ENCODE measurements at regions not wholly inside any gene's neighbourhood (a gene's known extent, or its start where the extent isn't known, plus 50 kb on each side); places are given as distances from the start of the nearest gene placed in this dataset.

DNA sequence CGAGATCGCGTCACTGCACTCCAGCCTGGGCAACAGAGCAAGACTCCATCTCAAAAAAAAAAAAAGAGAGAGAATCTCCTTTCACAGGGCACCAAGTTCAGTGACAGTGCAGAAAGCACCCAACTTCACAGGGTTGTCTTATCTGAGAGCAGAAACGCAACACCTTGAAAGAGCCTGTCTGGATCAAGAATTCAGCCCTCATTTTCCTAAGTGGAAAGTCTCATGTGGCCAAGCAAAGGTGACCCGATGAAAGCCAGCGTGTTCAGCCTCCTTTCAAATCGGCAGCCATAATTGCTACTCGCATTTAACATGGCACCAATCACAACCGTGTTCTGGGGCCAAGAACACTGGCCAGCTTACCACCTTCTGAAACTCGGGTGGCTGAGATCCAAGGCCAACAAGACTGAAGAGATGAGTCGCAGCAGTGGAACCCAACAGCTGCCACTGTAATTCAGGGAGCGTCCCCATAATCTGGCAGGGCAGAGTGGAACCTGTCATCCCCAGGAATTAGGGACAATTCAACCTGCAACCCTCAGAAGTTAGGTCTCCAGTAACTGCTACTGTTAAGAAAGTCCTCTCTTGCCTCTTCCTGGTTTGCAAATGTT lies 536.7 kb upstream of the JARID2 start:
- H3K4me1 ChIP-seq, result peaks cover 13 to 33% (median 27%) of the 10 kb centered on the region in 4 donors
- H3K27ac ChIP-seq, result no peak overlapping the region
- intact Hi-C loops (cut with DNase I; ENCODE audit: low total_unique reads), result no loop called here
- no peaks in the 10 kb centered on the region for H3K36me3 ChIP-seq
- no peaks in the 10 kb centered on the region for H3K27me3 ChIP-seq
- whole genome bisulfite sequencing, 5 donors, result 92 to 97% (median 96%) methylated on average over 12 of the region's 12 CpGs
- peaks cover 0 to 7% (median 0%) of the 10 kb centered on the region in 4 donors for H3K9me3 ChIP-seq
- TF ChIP-seq POLR2AphosphoS5 (IDR thresholded peaks at IDR 0.05) (no peak), POLR2A (IDR thresholded peaks at IDR 0.05) (no peak), EP300 (IDR thresholded peaks at IDR 0.05) (no peak)
- TF ChIP-seq, protein P1, sequence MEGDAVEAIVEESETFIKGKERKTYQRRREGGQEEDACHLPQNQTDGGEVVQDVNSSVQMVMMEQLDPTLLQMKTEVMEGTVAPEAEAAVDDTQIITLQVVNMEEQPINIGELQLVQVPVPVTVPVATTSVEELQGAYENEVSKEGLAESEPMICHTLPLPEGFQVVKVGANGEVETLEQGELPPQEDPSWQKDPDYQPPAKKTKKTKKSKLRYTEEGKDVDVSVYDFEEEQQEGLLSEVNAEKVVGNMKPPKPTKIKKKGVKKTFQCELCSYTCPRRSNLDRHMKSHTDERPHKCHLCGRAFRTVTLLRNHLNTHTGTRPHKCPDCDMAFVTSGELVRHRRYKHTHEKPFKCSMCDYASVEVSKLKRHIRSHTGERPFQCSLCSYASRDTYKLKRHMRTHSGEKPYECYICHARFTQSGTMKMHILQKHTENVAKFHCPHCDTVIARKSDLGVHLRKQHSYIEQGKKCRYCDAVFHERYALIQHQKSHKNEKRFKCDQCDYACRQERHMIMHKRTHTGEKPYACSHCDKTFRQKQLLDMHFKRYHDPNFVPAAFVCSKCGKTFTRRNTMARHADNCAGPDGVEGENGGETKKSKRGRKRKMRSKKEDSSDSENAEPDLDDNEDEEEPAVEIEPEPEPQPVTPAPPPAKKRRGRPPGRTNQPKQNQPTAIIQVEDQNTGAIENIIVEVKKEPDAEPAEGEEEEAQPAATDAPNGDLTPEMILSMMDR (IDR thresholded peaks at IDR 0.05), result no peak
- DNase-seq, result no peak
- no peak overlapping the region for H3K4me3 ChIP-seq

DNA sequence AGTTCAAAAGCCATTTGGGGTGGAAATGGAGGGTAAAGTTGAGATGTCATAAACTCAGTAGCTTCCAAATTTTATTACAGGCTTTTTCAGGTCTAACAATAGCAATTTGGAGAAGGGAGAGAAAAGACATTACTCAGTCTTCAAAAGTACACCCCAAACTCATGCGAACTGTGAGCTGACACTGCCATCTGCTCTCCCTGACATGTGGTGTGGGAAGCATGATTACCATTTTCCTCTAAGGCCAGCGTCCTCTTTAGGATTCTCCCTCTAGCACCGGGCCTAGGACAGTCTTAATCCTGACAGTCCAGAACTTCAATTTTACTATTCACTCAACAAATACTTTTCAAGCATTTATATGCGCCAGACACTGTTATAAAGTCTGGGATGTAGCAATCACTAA lies 536.0 kb upstream of the JARID2 start:
- Histone ChIP-seq H3K4me1 (peaks cover 13 to 31% (median 27%) of the 10 kb centered on the region in 4 donors), H3K4me3 (no peak overlapping the region), H3K27me3 (no peaks in the 10 kb centered on the region), H3K27ac (no peak overlapping the region), H3K36me3 (no peaks in the 10 kb centered on the region), H3K9me3 (peaks cover 0 to 7% (median 0%) of the 10 kb centered on the region in 4 donors)
- DNase-seq, result no peak
- WGBS, 5 donors, result 93 to 98% (median 96%) methylated on average over 4 of the region's 4 CpGs
- TF ChIP-seq EP300 (IDR thresholded peaks at IDR 0.05), result no peak
- TF ChIP-seq POLR2A (IDR thresholded peaks at IDR 0.05), result no peak
- no peak for TF ChIP-seq POLR2AphosphoS5 (IDR thresholded peaks at IDR 0.05)
- TF ChIP-seq, protein P1 (IDR thresholded peaks at IDR 0.05), result no peak
- intact Hi-C loops (cut with DNase I; ENCODE audit: low total_unique reads), result no loop called here

DNA sequence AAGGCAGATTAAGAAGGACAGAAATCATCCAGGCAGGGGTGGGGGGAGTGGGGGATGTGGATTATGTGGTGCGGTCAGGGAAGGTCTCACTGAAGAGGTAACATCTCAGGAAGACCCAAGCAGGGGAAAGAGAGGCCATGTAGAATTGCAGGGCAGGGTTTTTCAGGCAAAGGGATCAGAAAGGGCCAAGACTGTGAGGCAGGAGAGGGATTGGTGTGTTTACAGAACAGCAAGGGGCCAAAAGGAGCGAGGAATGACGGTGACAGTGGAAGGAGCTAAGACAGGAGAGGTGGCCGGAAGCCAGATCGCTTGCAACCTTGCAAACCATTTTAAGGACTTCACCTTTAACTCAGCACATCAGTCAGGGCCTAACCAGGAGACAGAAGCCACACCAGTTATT lies 535.4 kb upstream of the JARID2 start:
- no peak overlapping the region for H3K4me3 ChIP-seq
- H3K27ac ChIP-seq, result no peak overlapping the region
- WGBS, 5 donors, result 94 to 99% (median 95%) methylated on average over 5 of the region's 5 CpGs
- no peaks in the 10 kb centered on the region for H3K27me3 ChIP-seq
- DNase-seq, result no peak
- intact Hi-C loops (cut with DNase I; ENCODE audit: low total_unique reads), result no loop called here
- no peak for TF ChIP-seq POLR2AphosphoS5 (IDR thresholded peaks at IDR 0.05)
- no peaks in the 10 kb centered on the region for H3K36me3 ChIP-seq
- H3K9me3 ChIP-seq, result peaks cover 0 to 7% (median 0%) of the 10 kb centered on the region in 4 donors
- peaks cover 13 to 26% (median 23%) of the 10 kb centered on the region in 4 donors for H3K4me1 ChIP-seq

DNA sequence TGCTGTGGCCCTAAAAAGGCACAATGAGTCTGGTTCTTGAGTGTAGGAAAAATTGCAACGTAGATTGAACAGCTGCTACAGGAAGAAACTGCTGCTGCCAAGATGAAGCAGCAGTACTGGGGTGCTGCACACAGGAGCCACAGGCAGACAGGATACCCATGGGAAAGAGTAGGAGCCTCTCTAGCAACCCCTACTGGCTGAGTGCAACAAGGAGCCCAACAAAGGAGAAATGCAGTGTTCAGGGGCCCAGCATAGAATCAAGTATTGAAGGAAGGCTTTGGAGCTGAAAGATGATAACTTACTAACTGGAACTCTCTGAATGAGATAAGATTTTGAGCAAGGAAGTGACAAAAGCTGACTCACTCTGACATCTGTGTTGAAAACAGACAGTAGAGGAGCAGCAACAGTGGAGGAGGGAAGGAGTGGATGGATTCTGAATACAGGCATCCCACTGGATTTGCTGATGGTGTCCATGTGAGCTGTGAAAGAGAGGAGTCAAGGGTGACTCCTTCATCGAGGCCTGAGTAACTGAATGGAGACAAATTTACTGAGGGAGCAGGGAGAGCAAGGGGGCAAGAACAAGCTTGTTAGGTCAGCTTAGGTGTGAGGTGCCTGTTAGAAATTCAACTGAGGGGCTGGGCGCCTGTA lies 534.7 kb upstream of the JARID2 start:
- TF ChIP-seq, protein P1 (IDR thresholded peaks at IDR 0.05), result peak in 5 of 7 experiments; percentile 15 to 46 (median 25)
- TF ChIP-seq POLR2AphosphoS5 (IDR thresholded peaks at IDR 0.05), result no peak
- Histone ChIP-seq H3K9me3 (peaks cover 0 to 7% (median 0%) of the 10 kb centered on the region in 4 donors), H3K4me1 (peaks cover 8 to 18% (median 16%) of the 10 kb centered on the region in 4 donors), H3K36me3 (no peaks in the 10 kb centered on the region), H3K27ac (peak overlapping the region in 2 of 5 donors; percentile 8 to 34), H3K27me3 (no peaks in the 10 kb centered on the region), H3K4me3 (no peak overlapping the region)
- intact Hi-C loops (cut with DNase I; ENCODE audit: low total_unique reads), result no loop called here
- peak in 1 of 2 donors; percentile 44 for DNase-seq
- WGBS, 5 donors, result 73 to 85% (median 80%) methylated on average over 3 of the region's 3 CpGs
